GM19452 (cell line): ENCODE measurements at regions not wholly inside any gene's neighbourhood (a gene's known extent, or its start where the extent isn't known, plus 50 kb on each side); places are given as distances from the start of the nearest gene placed in this dataset.

ENCODE experiments used
- ATAC-seq: cut with Tn5 transposase; IDR thresholded peaks from one replicate; pipeline ENCODE4 v1.9.1; 2021; ENCODE audit not compliant: unreplicated experiment

GRCh38 chr13:76379341-76380105 lies 506.7 kb downstream of the KCTD12 start:
- no peak for ATAC-seq

GRCh38 chr13:76378767-76379166 lies 507.4 kb downstream of the KCTD12 start:
- no peak for ATAC-seq

GRCh38 chr13:76363682-76364289 lies 522.4 kb downstream of the KCTD12 start:
- no peak for ATAC-seq

GRCh38 chr13:76361868-76362267 lies 524.3 kb downstream of the KCTD12 start:
- no peak for ATAC-seq

GRCh38 chr13:76351541-76352229 lies 534.5 kb downstream of the KCTD12 start:
- no peak for ATAC-seq

- no peak for ATAC-seq
Measured at GRCh38 chr13:76350399-76350798, 535.8 kb downstream of the KCTD12 start.

- ATAC-seq: no peak
Measured at GRCh38 chr13:76349700-76350099, 536.5 kb downstream of the KCTD12 start.

- no peak for ATAC-seq
Measured at GRCh38 chr13:76339649-76340048, 546.6 kb downstream of the KCTD12 start.

- no peak for ATAC-seq
Measured at GRCh38 chr13:76338003-76338402, 548.2 kb downstream of the KCTD12 start.

GRCh38 chr13:76336889-76337844 lies 549.0 kb downstream of the KCTD12 start:
- ATAC-seq: no peak

- ATAC-seq: no peak
Measured at GRCh38 chr13:76335463-76335862, 550.7 kb downstream of the KCTD12 start.

- ATAC-seq: no peak
Measured at GRCh38 chr13:76331943-76332712, 554.1 kb downstream of the KCTD12 start.

GRCh38 chr13:76330761-76331160 lies 555.4 kb downstream of the KCTD12 start:
- ATAC-seq: no peak

GRCh38 chr13:76329866-76330580 lies 556.2 kb downstream of the KCTD12 start:
- ATAC-seq: no peak

- no peak for ATAC-seq
Measured at GRCh38 chr13:76329004-76329403, 557.2 kb downstream of the KCTD12 start.

GRCh38 chr13:76326343-76326742 lies 559.9 kb downstream of the KCTD12 start:
- ATAC-seq: no peak

GRCh38 chr13:76319921-76320320 lies 566.3 kb downstream of the KCTD12 start:
- ATAC-seq: no peak

GRCh38 chr13:76316998-76317527 lies 569.1 kb downstream of the KCTD12 start:
- no peak for ATAC-seq

GRCh38 chr13:76314495-76314894 lies 571.7 kb downstream of the KCTD12 start:
- no peak for ATAC-seq
